HEK293 (cell line): ENCODE measurements at regions not wholly inside any gene's neighbourhood (a gene's known extent, or its start where the extent isn't known, plus 50 kb on each side); places are given as distances from the start of the nearest gene placed in this dataset.

Source experiments
- CTCF ChIA-PET: fragments of 350-600 bp; formaldehyde crosslinking; extraction: SDS; loops from one replicate; lab custom pipeline; 2021; ENCODE audit warnings: antibody characterized with exemption; lab: Yijun Ruan, JAX
- POLR2A ChIA-PET: fragments of 300-600 bp; formaldehyde crosslinking; extraction: SDS; loops from one replicate; lab custom pipeline; 2020; ENCODE audit warnings: antibody characterized with exemption, inconsistent platforms; lab: Yijun Ruan, JAX
- H3K27ac ChIP-seq: fragments of 200-500 bp; sonication (Bioruptor generic); 2 replicates; pipeline ENCODE4 v1.5.1; 2014; ENCODE audit warnings: low read depth, low read length, control low read depth, inconsistent platforms; ENCODE audit errors: extremely low read depth
- H3K36me3 ChIP-seq, 2 experiments: fragments of 200-500 bp in 1 of 2; sonication (Bioruptor generic) in 1 of 2; 1 replicate in 1 of 2; 2 replicates in 1 of 2; pipeline ENCODE4 v1.5.1; 2014 to 2017; ENCODE audit warnings: inconsistent platforms in 2 of 2, low read length in 2 of 2; ENCODE audit not compliant: control insufficient read depth in 2 of 2, insufficient read depth in 1 of 2
- H3K4me1 ChIP-seq: fragments of 200-500 bp; sonication (Bioruptor generic); 2 replicates; pipeline ENCODE4 v1.5.1; 2014; ENCODE audit warnings: mild to moderate bottlenecking, low read length, inconsistent platforms; ENCODE audit not compliant: control insufficient read depth, insufficient read depth
- H3K4me3 ChIP-seq: 2 replicates; pipeline ENCODE4 v1.5.1; 2011; ENCODE audit warnings: low read depth, mild to moderate bottlenecking, control low read depth, low read length, moderate library complexity
- H3K9me3 ChIP-seq: fragments of 200-500 bp; sonication (Bioruptor generic); 2 replicates; pipeline ENCODE4 v1.5.1; 2014; ENCODE audit warnings: low read depth, low read length, inconsistent platforms; ENCODE audit not compliant: control insufficient read depth, insufficient read depth
- FEZF1 ChIP-seq: fragments of 450-650 bp; formaldehyde crosslinking; IDR thresholded peaks from 2 replicates; pipeline ENCODE4 v1.5.1; 2016; ENCODE audit warnings: missing biosample characterization, missing genetic modification characterization
- KLF1 ChIP-seq: fragments of 450-650 bp; formaldehyde crosslinking; IDR thresholded peaks from 2 replicates; pipeline ENCODE4 v1.5.1; 2016; ENCODE audit warnings: missing biosample characterization, missing genetic modification characterization
- KLF17 ChIP-seq: fragments of 450-650 bp; formaldehyde crosslinking; IDR thresholded peaks from 2 replicates; pipeline ENCODE4 v1.5.1; 2016; ENCODE audit warnings: missing biosample characterization, missing genetic modification characterization
- SALL2 ChIP-seq: fragments of 450-650 bp; formaldehyde crosslinking; IDR thresholded peaks from 2 replicates; pipeline ENCODE4 v1.5.0; 2017; ENCODE audit warnings: missing biosample characterization, mild to moderate bottlenecking, missing genetic modification characterization, borderline replicate concordance
- SP2 ChIP-seq: fragments of 450-650 bp; formaldehyde crosslinking; IDR thresholded peaks from 2 replicates; pipeline ENCODE4 v1.5.1; 2016; ENCODE audit warnings: missing biosample characterization, missing genetic modification characterization
- ZFHX2 ChIP-seq: fragments of 450-650 bp; formaldehyde crosslinking; conservative IDR thresholded peaks from 2 replicates; pipeline ENCODE4 v1.5.1; 2016; ENCODE audit warnings: missing biosample characterization, missing genetic modification characterization
- ZNF211 ChIP-seq: fragments of 450-650 bp; formaldehyde crosslinking; IDR thresholded peaks from 2 replicates; pipeline ENCODE4 v1.5.1; 2016; ENCODE audit warnings: low read depth, missing biosample characterization, missing genetic modification characterization
- ZNF311 ChIP-seq: fragments of 450-650 bp; formaldehyde crosslinking; IDR thresholded peaks from 2 replicates; pipeline ENCODE4 v1.5.1; 2017; ENCODE audit warnings: missing biosample characterization, missing genetic modification characterization, borderline replicate concordance
- ZNF404 ChIP-seq: fragments of 450-650 bp; formaldehyde crosslinking; IDR thresholded peaks from 2 replicates; pipeline ENCODE4 v1.5.1; 2017; ENCODE audit warnings: missing biosample characterization, missing genetic modification characterization
- ZNF433 ChIP-seq: fragments of 450-650 bp; formaldehyde crosslinking; IDR thresholded peaks from 2 replicates; pipeline ENCODE4 v1.5.1; 2016; ENCODE audit warnings: missing biosample characterization, missing genetic modification characterization, low read depth
- ZNF48 ChIP-seq: fragments of 450-650 bp; formaldehyde crosslinking; IDR thresholded peaks from 2 replicates; pipeline ENCODE4 v1.5.1; 2016; ENCODE audit warnings: missing biosample characterization, missing genetic modification characterization
- ZNF529 ChIP-seq: fragments of 450-650 bp; formaldehyde crosslinking; IDR thresholded peaks from 2 replicates; pipeline ENCODE4 v1.5.1; 2017; ENCODE audit warnings: missing genetic modification characterization, missing biosample characterization; ENCODE audit not compliant: insufficient replicate concordance
- ZNF549 ChIP-seq: fragments of 450-650 bp; IDR thresholded peaks from 2 replicates; pipeline ENCODE4 v1.5.1; 2018; ENCODE audit warnings: missing biosample characterization, missing genetic modification characterization, mild to moderate bottlenecking, inconsistent platforms, moderate library complexity
- ZNF555 ChIP-seq: fragments of 450-650 bp; formaldehyde crosslinking; conservative IDR thresholded peaks from 2 replicates; pipeline ENCODE4 v1.5.1; 2017; ENCODE audit warnings: missing biosample characterization, mild to moderate bottlenecking, missing genetic modification characterization, inconsistent platforms
- ZNF561 ChIP-seq: fragments of 450-650 bp; IDR thresholded peaks from 2 replicates; pipeline ENCODE4 v1.5.1; 2018; ENCODE audit warnings: missing biosample characterization, missing genetic modification characterization, borderline replicate concordance
- ZNF626 ChIP-seq: fragments of 450-650 bp; sonication (Bioruptor Pico); formaldehyde crosslinking; IDR thresholded peaks from 2 replicates; pipeline ENCODE4 v1.5.1; 2018; ENCODE audit warnings: missing biosample characterization, missing genetic modification characterization, inconsistent platforms
- ZNF639 ChIP-seq: fragments of 450-650 bp; formaldehyde crosslinking; IDR thresholded peaks from 2 replicates; pipeline ENCODE4 v1.5.1; 2016; ENCODE audit warnings: missing biosample characterization, missing genetic modification characterization
- ZNF645 ChIP-seq: fragments of 450-650 bp; formaldehyde crosslinking; IDR thresholded peaks from 2 replicates; pipeline ENCODE4; 2016; ENCODE audit warnings: missing biosample characterization, missing genetic modification characterization
- ZNF670 ChIP-seq: fragments of 450-650 bp; formaldehyde crosslinking; IDR thresholded peaks from 2 replicates; pipeline ENCODE4 v1.5.1; 2016; ENCODE audit warnings: missing biosample characterization, missing genetic modification characterization, low read depth
- ZNF704 ChIP-seq: fragments of 450-650 bp; formaldehyde crosslinking; IDR thresholded peaks from 2 replicates; pipeline ENCODE4 v1.5.1; 2016; ENCODE audit warnings: missing biosample characterization, missing genetic modification characterization
- ZNF843 ChIP-seq: fragments of 450-650 bp; formaldehyde crosslinking; IDR thresholded peaks from 2 replicates; pipeline ENCODE4 v1.5.1; 2016; ENCODE audit warnings: missing biosample characterization, missing genetic modification characterization
- ZSCAN30 ChIP-seq: fragments of 450-650 bp; IDR thresholded peaks from 2 replicates; pipeline ENCODE4 v1.5.1; 2018; ENCODE audit warnings: missing biosample characterization, mild to moderate bottlenecking, missing genetic modification characterization, moderate library complexity
- TF ChIP-seq, protein P1 (sequence below): fragments of 450-650 bp; formaldehyde crosslinking; IDR thresholded peaks from 2 replicates; pipeline ENCODE4 v1.5.1; 2017; ENCODE audit warnings: missing biosample characterization, missing genetic modification characterization
- TF ChIP-seq, protein P2 (sequence below): fragments of 450-650 bp; formaldehyde crosslinking; IDR thresholded peaks from 2 replicates; pipeline ENCODE4 v1.5.1; 2016; ENCODE audit warnings: missing biosample characterization, missing genetic modification characterization, borderline replicate concordance

DNA sequence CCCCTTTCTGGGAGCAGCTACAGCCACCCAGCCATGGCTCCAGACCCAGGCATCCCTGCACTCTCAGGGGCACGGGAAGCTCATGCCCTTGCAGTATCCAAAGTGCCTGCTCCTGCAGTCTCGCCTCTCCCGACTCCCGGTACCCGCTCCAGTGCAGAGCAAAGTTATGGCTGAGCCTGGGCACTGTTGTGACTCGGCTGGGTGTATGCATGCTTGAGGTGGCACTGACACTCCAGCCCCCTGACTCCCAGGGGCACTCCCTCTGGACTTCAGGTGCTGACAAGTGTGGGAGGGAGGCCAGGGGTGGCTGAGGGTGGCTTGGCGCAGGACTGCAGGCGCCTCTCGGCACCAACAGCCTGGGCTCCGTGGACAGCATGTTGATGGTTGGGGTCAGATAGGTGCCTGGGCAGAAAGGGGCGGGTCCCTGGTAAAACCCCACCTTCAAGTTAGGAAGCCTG is 580.1 kb upstream of the ADGRL2 start:
- CTCF ChIA-PET = no interaction called here

GRCh38 chr1:81217058-81217457 is 583.7 kb upstream of the ADGRL2 start:
- no peaks in the 10 kb centered on the region for H3K4me1 ChIP-seq
- H3K36me3 ChIP-seq = no peaks in the 10 kb centered on the region
- no peak overlapping the region for H3K27ac ChIP-seq
- H3K9me3 ChIP-seq = no peaks in the 10 kb centered on the region
- no peak for TF ChIP-seq ZNF404 (tag by site-specific recombination)
- no peak for TF ChIP-seq ZNF670
- no peak for TF ChIP-seq ZNF639 (tag by site-specific recombination)
- no peak for TF ChIP-seq KLF17 (tag by site-specific recombination)
- no peak for TF ChIP-seq ZNF704 (tag by site-specific recombination)
- no peak for TF ChIP-seq ZNF529 (tag by site-specific recombination)
- TF ChIP-seq, protein P1, sequence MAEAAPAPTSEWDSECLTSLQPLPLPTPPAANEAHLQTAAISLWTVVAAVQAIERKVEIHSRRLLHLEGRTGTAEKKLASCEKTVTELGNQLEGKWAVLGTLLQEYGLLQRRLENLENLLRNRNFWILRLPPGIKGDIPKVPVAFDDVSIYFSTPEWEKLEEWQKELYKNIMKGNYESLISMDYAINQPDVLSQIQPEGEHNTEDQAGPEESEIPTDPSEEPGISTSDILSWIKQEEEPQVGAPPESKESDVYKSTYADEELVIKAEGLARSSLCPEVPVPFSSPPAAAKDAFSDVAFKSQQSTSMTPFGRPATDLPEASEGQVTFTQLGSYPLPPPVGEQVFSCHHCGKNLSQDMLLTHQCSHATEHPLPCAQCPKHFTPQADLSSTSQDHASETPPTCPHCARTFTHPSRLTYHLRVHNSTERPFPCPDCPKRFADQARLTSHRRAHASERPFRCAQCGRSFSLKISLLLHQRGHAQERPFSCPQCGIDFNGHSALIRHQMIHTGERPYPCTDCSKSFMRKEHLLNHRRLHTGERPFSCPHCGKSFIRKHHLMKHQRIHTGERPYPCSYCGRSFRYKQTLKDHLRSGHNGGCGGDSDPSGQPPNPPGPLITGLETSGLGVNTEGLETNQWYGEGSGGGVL = no peak
- TF ChIP-seq, all 188 proteins: peak for 0
- ChIA-PET POLR2A (no interaction called here), CTCF (no interaction called here)
- H3K4me3 ChIP-seq = no peak overlapping the region

More for the DNA sequence above, 580.1 kb upstream of the ADGRL2 start:
- TF ChIP-seq SP2 (tag by site-specific recombination) (no peak), ZNF211 (tag by site-specific recombination) (no peak), ZNF626 (tag by site-specific recombination) (no peak), ZFHX2 (tag by site-specific recombination) (no peak), KLF1 (tag by site-specific recombination) (no peak), ZNF555 (no peak), ZNF645 (tag by site-specific recombination) (no peak), ZNF561 (tag by site-specific recombination) (no peak), ZNF843 (tag by site-specific recombination) (no peak), ZNF433 (no peak), ZNF549 (no peak), ZSCAN30 (tag by site-specific recombination) (no peak), ZNF311 (tag by site-specific recombination) (no peak), SALL2 (tag by site-specific recombination) (no peak), FEZF1 (no peak), ZNF48 (tag by site-specific recombination) (no peak)
- TF ChIP-seq, protein P2, sequence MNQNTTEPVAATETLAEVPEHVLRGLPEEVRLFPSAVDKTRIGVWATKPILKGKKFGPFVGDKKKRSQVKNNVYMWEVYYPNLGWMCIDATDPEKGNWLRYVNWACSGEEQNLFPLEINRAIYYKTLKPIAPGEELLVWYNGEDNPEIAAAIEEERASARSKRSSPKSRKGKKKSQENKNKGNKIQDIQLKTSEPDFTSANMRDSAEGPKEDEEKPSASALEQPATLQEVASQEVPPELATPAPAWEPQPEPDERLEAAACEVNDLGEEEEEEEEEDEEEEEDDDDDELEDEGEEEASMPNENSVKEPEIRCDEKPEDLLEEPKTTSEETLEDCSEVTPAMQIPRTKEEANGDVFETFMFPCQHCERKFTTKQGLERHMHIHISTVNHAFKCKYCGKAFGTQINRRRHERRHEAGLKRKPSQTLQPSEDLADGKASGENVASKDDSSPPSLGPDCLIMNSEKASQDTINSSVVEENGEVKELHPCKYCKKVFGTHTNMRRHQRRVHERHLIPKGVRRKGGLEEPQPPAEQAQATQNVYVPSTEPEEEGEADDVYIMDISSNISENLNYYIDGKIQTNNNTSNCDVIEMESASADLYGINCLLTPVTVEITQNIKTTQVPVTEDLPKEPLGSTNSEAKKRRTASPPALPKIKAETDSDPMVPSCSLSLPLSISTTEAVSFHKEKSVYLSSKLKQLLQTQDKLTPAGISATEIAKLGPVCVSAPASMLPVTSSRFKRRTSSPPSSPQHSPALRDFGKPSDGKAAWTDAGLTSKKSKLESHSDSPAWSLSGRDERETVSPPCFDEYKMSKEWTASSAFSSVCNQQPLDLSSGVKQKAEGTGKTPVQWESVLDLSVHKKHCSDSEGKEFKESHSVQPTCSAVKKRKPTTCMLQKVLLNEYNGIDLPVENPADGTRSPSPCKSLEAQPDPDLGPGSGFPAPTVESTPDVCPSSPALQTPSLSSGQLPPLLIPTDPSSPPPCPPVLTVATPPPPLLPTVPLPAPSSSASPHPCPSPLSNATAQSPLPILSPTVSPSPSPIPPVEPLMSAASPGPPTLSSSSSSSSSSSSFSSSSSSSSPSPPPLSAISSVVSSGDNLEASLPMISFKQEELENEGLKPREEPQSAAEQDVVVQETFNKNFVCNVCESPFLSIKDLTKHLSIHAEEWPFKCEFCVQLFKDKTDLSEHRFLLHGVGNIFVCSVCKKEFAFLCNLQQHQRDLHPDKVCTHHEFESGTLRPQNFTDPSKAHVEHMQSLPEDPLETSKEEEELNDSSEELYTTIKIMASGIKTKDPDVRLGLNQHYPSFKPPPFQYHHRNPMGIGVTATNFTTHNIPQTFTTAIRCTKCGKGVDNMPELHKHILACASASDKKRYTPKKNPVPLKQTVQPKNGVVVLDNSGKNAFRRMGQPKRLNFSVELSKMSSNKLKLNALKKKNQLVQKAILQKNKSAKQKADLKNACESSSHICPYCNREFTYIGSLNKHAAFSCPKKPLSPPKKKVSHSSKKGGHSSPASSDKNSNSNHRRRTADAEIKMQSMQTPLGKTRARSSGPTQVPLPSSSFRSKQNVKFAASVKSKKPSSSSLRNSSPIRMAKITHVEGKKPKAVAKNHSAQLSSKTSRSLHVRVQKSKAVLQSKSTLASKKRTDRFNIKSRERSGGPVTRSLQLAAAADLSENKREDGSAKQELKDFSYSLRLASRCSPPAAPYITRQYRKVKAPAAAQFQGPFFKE = no peak
- Histone ChIP-seq H3K27ac (no peak overlapping the region), H3K9me3 (no peaks in the 10 kb centered on the region), H3K36me3 (no peaks in the 10 kb centered on the region), H3K4me1 (no peaks in the 10 kb centered on the region), H3K4me3 (no peak overlapping the region)
- POLR2A ChIA-PET = no interaction called here
